Smooth muscle cell (in vitro differentiated cells): ENCODE measurements at regions not wholly inside any gene's neighbourhood (a gene's known extent, or its start where the extent isn't known, plus 50 kb on each side); places are given as distances from the start of the nearest gene placed in this dataset.

Experiments
- DNase-seq: peaks from one replicate; lab custom pipeline; 2025; ENCODE audit not compliant: unreplicated experiment; lab: John Stamatoyannopoulos, UW
- H2AFZ ChIP-seq: fragments of 200-600 bp; sonication (generic); 2 replicates; pipeline ENCODE4 v1.6.0; 2016; ENCODE audit warnings: antibody characterized with exemption, low read depth, mild to moderate bottlenecking
- H3F3A ChIP-seq: fragments of 200-600 bp; sonication (generic); 2 replicates; pipeline ENCODE4 v1.6.0; 2017; ENCODE audit warnings: antibody characterized with exemption, low read depth
- H3K27ac ChIP-seq: fragments of 200-600 bp; sonication (generic); 2 replicates; pipeline ENCODE4 v1.5.1; 2016; ENCODE audit warnings: low read depth, mild to moderate bottlenecking
- H3K27me3 ChIP-seq: fragments of 200-600 bp; sonication (generic); 2 replicates; pipeline ENCODE4 v1.6.1; 2016; ENCODE audit warnings: low read depth, mild to moderate bottlenecking
- H3K36me3 ChIP-seq: fragments of 200-600 bp; sonication (generic); 2 replicates; pipeline ENCODE4 v1.5.1; 2016; ENCODE audit warnings: low read depth
- H3K4me1 ChIP-seq: fragments of 200-600 bp; sonication (generic); 2 replicates; pipeline ENCODE4 v1.5.1; 2016; ENCODE audit warnings: low read depth
- H3K4me2 ChIP-seq: fragments of 200-600 bp; sonication (generic); 2 replicates; pipeline ENCODE4 v1.6.0; 2016; ENCODE audit warnings: mild to moderate bottlenecking
- H3K4me3 ChIP-seq: fragments of 200-600 bp; sonication (generic); 2 replicates; pipeline ENCODE4 v1.5.1; 2016; ENCODE audit warnings: mild to moderate bottlenecking
- H3K79me2 ChIP-seq: fragments of 200-600 bp; sonication (generic); 2 replicates; pipeline ENCODE4 v1.6.0; 2016; ENCODE audit warnings: low read depth, mild to moderate bottlenecking
- H3K9ac ChIP-seq: fragments of 200-600 bp; sonication (generic); 2 replicates; pipeline ENCODE4 v1.6.0; 2016; ENCODE audit warnings: low read depth
- H3K9me3 ChIP-seq: fragments of 200-600 bp; sonication (generic); replicated peaks from 2 replicates; pipeline ENCODE4 v1.5.1; 2016; ENCODE audit warnings: low read depth
- H4K20me1 ChIP-seq: fragments of 200-600 bp; sonication (generic); 2 replicates; pipeline ENCODE4 v1.6.0; 2016; ENCODE audit warnings: low read depth
- CTCF ChIP-seq: fragments of 200-600 bp; sonication (generic); IDR thresholded peaks from 2 replicates; pipeline ENCODE4 v1.5.1; 2017; ENCODE audit warnings: borderline replicate concordance, mild to moderate bottlenecking, antibody characterized with exemption; ENCODE audit not compliant: insufficient read depth, poor library complexity, severe bottlenecking
- WGBS: methylation state at CpG from one replicate; pipeline ENCODE4 v1.1.7; 2016; ENCODE audit warnings: low lambda C conversion rate; 5-methylcytosine and 5-hydroxymethylcytosine counted together

GRCh38 chr15:94094310-94094709 lies 137.1 kb upstream of the MCTP2 start:
- Histone ChIP-seq H3K79me2 (no peaks in the 10 kb centered on the region), H3K4me3 (no peak overlapping the region), H3K36me3 (no peaks in the 10 kb centered on the region), H2AFZ (no peak overlapping the region), H3K27me3 (peaks cover 31% of the 10 kb centered on the region), H3K9ac (no peak overlapping the region), H4K20me1 (no peaks in the 10 kb centered on the region), H3K27ac (no peak overlapping the region), H3K4me2 (no peak overlapping the region), H3F3A (no peaks in the 10 kb centered on the region), H3K9me3 (no peaks in the 10 kb centered on the region), H3K4me1 (no peaks in the 10 kb centered on the region)
- WGBS = 62% methylated on average over 1 of the region's 1 CpG
- DNase-seq = no peak
- TF ChIP-seq CTCF = no peak

- H3K27ac ChIP-seq = no peak overlapping the region
- DNase-seq = no peak
- peaks cover 39% of the 10 kb centered on the region for H3K27me3 ChIP-seq
- no peak overlapping the region for H3K4me3 ChIP-seq
- no peak overlapping the region for H3K9ac ChIP-seq
- TF ChIP-seq CTCF = no peak
- H3K4me2 ChIP-seq = no peak overlapping the region
- no peaks in the 10 kb centered on the region for H3K36me3 ChIP-seq
- H3K4me1 ChIP-seq = no peaks in the 10 kb centered on the region
- H4K20me1 ChIP-seq = no peaks in the 10 kb centered on the region
- peaks cover 4% of the 10 kb centered on the region for H3F3A ChIP-seq
- H3K9me3 ChIP-seq = no peaks in the 10 kb centered on the region
- H2AFZ ChIP-seq = no peak overlapping the region
- no peaks in the 10 kb centered on the region for H3K79me2 ChIP-seq
Measured at GRCh38 chr15:94086341-94086740, 145.0 kb upstream of the MCTP2 start.

DNA sequence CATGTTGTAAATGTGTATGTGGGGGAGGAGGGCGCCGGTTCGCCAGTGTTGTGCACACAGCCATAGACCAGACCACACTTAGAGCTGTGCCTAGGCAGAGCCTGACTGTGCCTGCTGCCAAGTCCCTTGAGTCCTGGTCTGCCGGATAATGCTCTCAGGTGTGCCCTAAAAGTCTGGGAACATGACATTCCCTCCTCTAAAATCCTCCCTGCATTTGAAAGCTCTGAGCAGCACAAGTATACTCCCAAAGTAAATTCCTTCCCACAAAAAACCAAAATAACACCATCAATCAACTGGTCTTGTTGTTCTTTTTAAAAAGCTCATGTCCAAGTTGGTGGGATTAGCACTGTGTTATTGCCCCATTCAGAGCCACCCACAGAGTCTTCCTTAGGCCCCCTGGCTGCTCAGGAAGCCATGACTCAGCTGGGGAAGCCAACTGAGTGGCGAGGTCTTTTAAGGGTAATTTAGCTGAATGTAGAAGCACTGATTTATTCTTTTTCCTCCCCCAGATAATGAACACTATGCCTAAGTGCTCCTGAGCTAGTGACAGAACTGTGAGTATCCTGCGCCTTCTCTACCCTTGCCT lies 147.8 kb upstream of the MCTP2 start:
- peaks cover 4% of the 10 kb centered on the region for H3F3A ChIP-seq
- no peak overlapping the region for H3K9ac ChIP-seq
- no peak overlapping the region for H2AFZ ChIP-seq
- H3K4me3 ChIP-seq = no peak overlapping the region
- no peak for DNase-seq
- no peaks in the 10 kb centered on the region for H4K20me1 ChIP-seq
- no peak for TF ChIP-seq CTCF
- no peaks in the 10 kb centered on the region for H3K79me2 ChIP-seq
- no peak overlapping the region for H3K27ac ChIP-seq
- H3K4me2 ChIP-seq = peak overlapping the region; percentile 5
- H3K27me3 ChIP-seq = peaks cover 11% of the 10 kb centered on the region
- H3K9me3 ChIP-seq = no peaks in the 10 kb centered on the region
- 42% methylated on average over 6 of the region's 6 CpGs for WGBS
- H3K4me1 ChIP-seq = no peaks in the 10 kb centered on the region
- no peaks in the 10 kb centered on the region for H3K36me3 ChIP-seq

DNA sequence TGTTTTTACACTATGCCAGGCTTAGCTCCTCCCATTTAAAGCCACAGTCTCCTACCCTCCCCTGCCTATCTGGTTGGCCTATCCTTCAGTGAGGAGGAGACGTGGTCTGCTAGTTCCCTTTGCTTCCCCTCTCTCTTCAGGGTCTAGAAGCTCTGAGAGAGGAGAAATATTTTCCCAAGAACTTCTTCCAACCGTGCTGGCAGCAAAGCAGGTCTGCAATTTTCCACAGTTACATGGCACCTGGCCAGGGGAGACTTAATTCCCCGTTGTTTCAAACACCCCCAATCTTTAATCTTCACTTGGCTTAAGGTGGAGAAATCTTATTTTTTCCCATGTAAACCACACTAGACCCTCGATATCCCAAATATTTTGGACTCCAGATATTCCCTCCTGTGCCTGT lies 149.5 kb upstream of the MCTP2 start:
- WGBS = 87% methylated on average over 4 of the region's 4 CpGs
- DNase-seq = no peak
- Histone ChIP-seq H4K20me1 (no peaks in the 10 kb centered on the region), H3K9me3 (no peaks in the 10 kb centered on the region), H3F3A (peaks cover 4% of the 10 kb centered on the region), H3K4me1 (no peaks in the 10 kb centered on the region), H3K79me2 (no peaks in the 10 kb centered on the region), H3K4me2 (no peak overlapping the region), H3K36me3 (no peaks in the 10 kb centered on the region), H3K27me3 (no peaks in the 10 kb centered on the region), H3K27ac (no peak overlapping the region), H3K4me3 (no peak overlapping the region), H2AFZ (no peak overlapping the region), H3K9ac (no peak overlapping the region)
- no peak for TF ChIP-seq CTCF
